GM12878 (cell line): ENCODE measurements at regions not wholly inside any gene's neighbourhood (a gene's known extent, or its start where the extent isn't known, plus 50 kb on each side); places are given as distances from the start of the nearest gene placed in this dataset.

ENCODE experiments used
- ATAC-seq: fragments of 200-7000 bp; cut with Tn5 transposase; 3 replicates; pipeline ENCODE4 v1.9.1; 2020; ENCODE audit warnings: mild to moderate bottlenecking, moderate library complexity
- BruUV-seq: library from RNA; stranded (reverse); fragments of 400-500 nt; replicated peaks from 2 replicates; lab custom pipeline; 2021; lab: Mats Ljungman, UMichigan
- CTCF ChIA-PET: fragments of 300-600 bp; sonication (Branson Sonifier 250); formaldehyde crosslinking; extraction: SDS; loops from one replicate; lab custom pipeline; 2021; ENCODE audit warnings: inconsistent platforms; lab: Yijun Ruan, JAX
- POLR2A ChIA-PET: fragments of 350-600 bp; formaldehyde crosslinking; extraction: SDS; loops from one replicate; lab custom pipeline; 2021; ENCODE audit warnings: inconsistent platforms; lab: Charles Lee
- RAD21 ChIA-PET: fragments of 300-600 bp; sonication (Branson Sonifier 250); formaldehyde crosslinking; loops from one replicate; lab custom pipeline; 2023; ENCODE audit warnings: antibody characterized with exemption; ENCODE audit not compliant: unreplicated experiment; lab: Charles Lee
- SMC1A ChIA-PET: fragments of 300-600 bp; sonication (Branson Sonifier 250); formaldehyde crosslinking; loops from one replicate; lab custom pipeline; 2023; ENCODE audit not compliant: unreplicated experiment, uncharacterized antibody; lab: Charles Lee
- DNase-seq: peaks from one replicate; pipeline ENCODE4 v3.0.0-alpha.2; 2011; ENCODE audit warnings: low read depth, low spot score
- FAIRE-seq: peaks from 3 replicates; lab custom pipeline; 2011; peaks lifted over from hg19 to GRCh38; lab: Jason Lieb, UNC
- H2AFZ ChIP-seq: 2 replicates; pipeline ENCODE4 v1.6.0; 2011; ENCODE audit warnings: low read depth, low read length, control low read depth; ENCODE audit not compliant: control insufficient read depth
- H3K27ac ChIP-seq: 2 replicates; pipeline ENCODE4 v1.5.1; 2011; ENCODE audit warnings: control low read depth; ENCODE audit not compliant: control insufficient read depth, insufficient read depth
- H3K27me3 ChIP-seq, 2 experiments: replicated peaks in 1 of 2; 2 replicates each; pipeline versions ENCODE4 v1.6.0 to v1.6.1; 2011; ENCODE audit warnings: low read length in 1 of 2; ENCODE audit not compliant: control insufficient read depth in 2 of 2, insufficient read depth in 2 of 2
- H3K36me3 ChIP-seq, 2 experiments: 2 replicates each; pipeline ENCODE4 v1.5.1; 2011; ENCODE audit warnings: low read length in 1 of 2; ENCODE audit not compliant: control insufficient read depth in 2 of 2, insufficient read depth in 2 of 2
- H3K4me1 ChIP-seq: 2 replicates; pipeline ENCODE4 v1.6.1; 2011; ENCODE audit warnings: mild to moderate bottlenecking, low read length, moderate library complexity, mixed read lengths; ENCODE audit not compliant: control insufficient read depth, insufficient read depth
- H3K4me2 ChIP-seq: 2 replicates; pipeline ENCODE4 v1.6.0; 2011; ENCODE audit warnings: control low read depth; ENCODE audit not compliant: control insufficient read depth, insufficient read depth
- H3K4me3 ChIP-seq: fragments of 200-600 bp; sonication (generic); 2 replicates; pipeline ENCODE4 v1.5.1; 2016
- H3K79me2 ChIP-seq: 2 replicates; pipeline ENCODE4 v1.6.0; 2011; ENCODE audit warnings: low read length; ENCODE audit not compliant: control insufficient read depth, insufficient read depth
- H3K9ac ChIP-seq: 2 replicates; pipeline ENCODE4 v1.8.0; 2011; ENCODE audit warnings: low read length, control low read depth, mixed read lengths; ENCODE audit not compliant: control insufficient read depth, insufficient read depth
- H3K9me3 ChIP-seq: replicated peaks from 3 replicates; pipeline ENCODE4 v1.5.1; 2011; ENCODE audit warnings: mild to moderate bottlenecking, low read length; ENCODE audit not compliant: control insufficient read depth, insufficient read depth
- H4K20me1 ChIP-seq: 2 replicates; pipeline ENCODE4 v1.6.0; 2011; ENCODE audit not compliant: control insufficient read depth, insufficient read depth
- CHD1 ChIP-seq: IDR thresholded peaks from 2 replicates; pipeline ENCODE4 v1.6.1; 2012; ENCODE audit warnings: low read depth, low read length, improper control_type of control experiment
- CHD2 ChIP-seq: IDR thresholded peaks from 2 replicates; pipeline ENCODE4 v1.6.1; 2011; ENCODE audit warnings: low read depth, low read length, improper control_type of control experiment, borderline replicate concordance
- DPF2 ChIP-seq: fragments of 450-650 bp; IDR thresholded peaks from 2 replicates; pipeline ENCODE4 v1.6.1; 2017; ENCODE audit warnings: mild to moderate bottlenecking
- HDAC6 ChIP-seq: fragments of 200-600 bp; sonication (generic); IDR thresholded peaks from one replicate; pipeline ENCODE4 v1.8.0; 2017; ENCODE audit warnings: antibody characterized with exemption; ENCODE audit not compliant: unreplicated experiment
- JUND ChIP-seq: IDR thresholded peaks from 2 replicates; pipeline ENCODE4 v1.6.1; 2012; ENCODE audit warnings: low read depth, mild to moderate bottlenecking, low read length, improper control_type of control experiment, moderate library complexity
- LARP7 ChIP-seq: fragments of 450-650 bp; IDR thresholded peaks from 2 replicates; pipeline ENCODE4 v1.6.1; 2017; ENCODE audit warnings: mild to moderate bottlenecking
- RAD51 ChIP-seq: fragments of 450-650 bp; IDR thresholded peaks from 2 replicates; pipeline ENCODE4 v1.6.1; 2016; ENCODE audit warnings: moderate library complexity, mild to moderate bottlenecking, inconsistent platforms
- SPI1 ChIP-seq: IDR thresholded peaks from 2 replicates; pipeline ENCODE4 v1.6.1; 2011; ENCODE audit warnings: low read depth, mild to moderate bottlenecking, low read length, moderate library complexity, borderline replicate concordance; ENCODE audit not compliant: insufficient read depth
- WGBS: methylation state at CpG from one replicate; pipeline ENCODE4 v1.1.6; 2016; ENCODE audit warnings: low lambda C conversion rate; ENCODE audit not compliant: insufficient replicate concordance, insufficient coverage; ENCODE audit errors: missing lambda C conversion rate; 5-methylcytosine and 5-hydroxymethylcytosine counted together
- in situ Hi-C: fragments of 300-500 bp; cut with MboI; formaldehyde crosslinking; loops from 9 replicates; pipeline ENCODE4 v1.14.3; 2018; ENCODE audit warnings: mixed read lengths
- intact Hi-C: fragments of 100-400 bp; cut with micrococcal nuclease; formaldehyde crosslinking; loops from one replicate; pipeline ENCODE4 v1.14.2; 2022; ENCODE audit not compliant: unreplicated experiment
- TF ChIP-seq, protein P1 (sequence below): IDR thresholded peaks from 2 replicates; pipeline ENCODE4 v1.6.1; 2012; ENCODE audit warnings: mild to moderate bottlenecking, low read depth, low read length
- TF ChIP-seq, protein P2 (sequence below): IDR thresholded peaks from 2 replicates; pipeline ENCODE4 v1.6.1; 2011; ENCODE audit warnings: borderline replicate concordance, low read depth, mild to moderate bottlenecking, moderate library complexity, mixed read lengths, low read length; ENCODE audit not compliant: insufficient read depth; ENCODE audit errors: extremely low read length
- TF ChIP-seq, protein P3 (sequence below): fragments of 450-650 bp; IDR thresholded peaks from 2 replicates; pipeline ENCODE4 v1.6.1; 2014; ENCODE audit warnings: mild to moderate bottlenecking

DNA sequence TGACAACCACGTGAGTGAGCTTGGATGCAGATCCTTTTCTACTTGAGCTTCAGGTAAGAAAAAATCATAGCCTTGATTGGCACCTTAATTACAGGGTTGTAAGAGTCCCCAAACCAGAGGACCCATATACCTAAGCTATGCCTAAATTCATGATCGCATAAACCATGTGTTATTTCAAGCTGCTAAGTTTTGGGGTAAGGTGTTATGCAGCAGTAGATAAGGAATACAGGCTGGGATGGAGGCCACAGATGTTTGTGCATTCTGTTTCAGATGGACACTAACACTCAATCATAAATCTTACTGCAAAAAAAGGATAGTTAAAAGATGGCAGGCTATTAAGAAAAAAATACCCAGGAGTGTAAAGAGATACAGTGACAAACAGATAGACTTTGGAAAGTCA lies 112.3 kb downstream of the ASB9 start (continued):
- TF ChIP-seq, protein P1, sequence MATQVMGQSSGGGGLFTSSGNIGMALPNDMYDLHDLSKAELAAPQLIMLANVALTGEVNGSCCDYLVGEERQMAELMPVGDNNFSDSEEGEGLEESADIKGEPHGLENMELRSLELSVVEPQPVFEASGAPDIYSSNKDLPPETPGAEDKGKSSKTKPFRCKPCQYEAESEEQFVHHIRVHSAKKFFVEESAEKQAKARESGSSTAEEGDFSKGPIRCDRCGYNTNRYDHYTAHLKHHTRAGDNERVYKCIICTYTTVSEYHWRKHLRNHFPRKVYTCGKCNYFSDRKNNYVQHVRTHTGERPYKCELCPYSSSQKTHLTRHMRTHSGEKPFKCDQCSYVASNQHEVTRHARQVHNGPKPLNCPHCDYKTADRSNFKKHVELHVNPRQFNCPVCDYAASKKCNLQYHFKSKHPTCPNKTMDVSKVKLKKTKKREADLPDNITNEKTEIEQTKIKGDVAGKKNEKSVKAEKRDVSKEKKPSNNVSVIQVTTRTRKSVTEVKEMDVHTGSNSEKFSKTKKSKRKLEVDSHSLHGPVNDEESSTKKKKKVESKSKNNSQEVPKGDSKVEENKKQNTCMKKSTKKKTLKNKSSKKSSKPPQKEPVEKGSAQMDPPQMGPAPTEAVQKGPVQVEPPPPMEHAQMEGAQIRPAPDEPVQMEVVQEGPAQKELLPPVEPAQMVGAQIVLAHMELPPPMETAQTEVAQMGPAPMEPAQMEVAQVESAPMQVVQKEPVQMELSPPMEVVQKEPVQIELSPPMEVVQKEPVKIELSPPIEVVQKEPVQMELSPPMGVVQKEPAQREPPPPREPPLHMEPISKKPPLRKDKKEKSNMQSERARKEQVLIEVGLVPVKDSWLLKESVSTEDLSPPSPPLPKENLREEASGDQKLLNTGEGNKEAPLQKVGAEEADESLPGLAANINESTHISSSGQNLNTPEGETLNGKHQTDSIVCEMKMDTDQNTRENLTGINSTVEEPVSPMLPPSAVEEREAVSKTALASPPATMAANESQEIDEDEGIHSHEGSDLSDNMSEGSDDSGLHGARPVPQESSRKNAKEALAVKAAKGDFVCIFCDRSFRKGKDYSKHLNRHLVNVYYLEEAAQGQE, result no peak
- TF ChIP-seq RAD51, result no peak

DNA sequence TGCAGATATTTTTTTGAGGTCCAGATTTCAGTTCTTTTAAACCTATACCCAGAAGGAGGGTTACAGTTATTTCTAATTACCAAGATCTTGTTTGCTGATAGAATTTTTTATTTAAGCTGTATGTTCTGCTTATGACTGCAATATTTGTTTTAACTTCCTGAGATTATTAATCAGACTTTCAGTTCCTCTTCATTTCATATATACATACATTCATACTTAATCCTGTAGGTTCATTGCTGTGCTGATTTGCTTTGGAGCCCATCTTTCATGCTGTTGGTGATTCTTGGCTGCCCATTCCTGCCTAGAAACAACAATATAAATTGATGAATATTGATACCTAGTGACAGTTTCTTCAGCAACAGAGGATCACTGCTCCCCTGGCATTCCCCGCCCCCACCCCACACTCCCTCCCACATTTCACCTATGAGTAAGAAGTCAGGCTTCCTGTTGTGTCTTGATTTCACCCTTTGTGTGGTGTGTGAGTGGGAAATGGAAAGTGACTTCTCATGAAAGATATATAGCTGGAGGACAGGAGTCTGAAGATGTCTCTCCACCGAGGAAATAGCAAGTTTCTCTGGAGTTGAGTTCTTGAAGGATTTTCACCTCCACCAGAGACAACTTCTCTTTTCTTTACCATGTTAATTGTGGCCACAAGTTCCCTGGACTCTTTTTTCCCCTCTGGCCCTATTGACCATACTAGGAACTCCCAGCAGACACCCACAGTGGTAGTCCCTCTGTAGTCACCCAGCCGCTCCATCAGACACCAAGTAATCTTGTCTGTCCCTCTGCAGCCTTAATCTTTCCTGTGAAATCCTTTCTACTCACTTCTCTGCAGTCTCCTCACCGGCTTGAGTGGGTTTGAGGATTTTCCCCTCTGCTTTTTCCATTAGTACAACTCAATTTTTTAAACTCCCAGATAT lies 118.4 kb downstream of the ASB9 start:
- FAIRE-seq (no peak), DNase-seq (peak; percentile 38), ATAC-seq (peak; percentile 82)
- Histone ChIP-seq H3K4me3 (peak overlapping the region; percentile 5), H3K79me2 (no peaks in the 10 kb centered on the region), H3K9me3 (no peaks in the 10 kb centered on the region), H4K20me1 (no peaks in the 10 kb centered on the region), H2AFZ (peak overlapping the region; percentile 52), H3K27ac (peak overlapping the region; percentile 67; the same call in 1 of the 2 replicates), H3K27me3 (no peaks in the 10 kb centered on the region), H3K36me3 (no peaks in the 10 kb centered on the region), H3K9ac (peak overlapping the region; percentile 25; the same call in 1 of the 2 replicates), H3K4me1 (peaks cover 5% of the 10 kb centered on the region; the same call in 1 of the 2 replicates), H3K4me2 (peak overlapping the region; percentile 81)
- SMC1A ChIA-PET, result interaction anchor here (1.4 to 3.2 kb wide), 4 partner anchors 8 to 51 kb away, joined by 4 to 15 read pairs (median 8); no protein-coding TSS in a partner anchor
- in situ Hi-C loops (no loop called here), intact Hi-C loops (loop anchor here (2.0 kb wide), 1 partner anchor 51 kb away; no protein-coding TSS in a partner anchor)
- POLR2A ChIA-PET, result interaction anchor here (1.0 to 1.4 kb wide), 2 partner anchors 28 to 50 kb away, joined by 3 read pairs; no protein-coding TSS in a partner anchor
- CTCF ChIA-PET, result interaction anchor here (5.3 kb wide), 1 partner anchor 9 kb away, joined by 33 read pairs; no protein-coding TSS in a partner anchor
- BruUV-seq, result TSS peak; percentile 94
- WGBS, result 0% methylated on average over 4 of the region's 4 CpGs
- RAD21 ChIA-PET, result interaction anchor here (1.4 to 1.7 kb wide), 3 partner anchors 9 to 82 kb away, joined by 8 to 14 read pairs (median 9); no protein-coding TSS in a partner anchor
- TF ChIP-seq SPI1 (peak; percentile 78), LARP7 (no peak), CHD1 (no peak), CHD2 (no peak), JUND (0 out of 2 replicates have a peak, but pooled peaks have one; percentile 34), HDAC6 (no peak), DPF2 (peak; percentile 85), RAD51 (no peak)
- TF ChIP-seq, protein P2, sequence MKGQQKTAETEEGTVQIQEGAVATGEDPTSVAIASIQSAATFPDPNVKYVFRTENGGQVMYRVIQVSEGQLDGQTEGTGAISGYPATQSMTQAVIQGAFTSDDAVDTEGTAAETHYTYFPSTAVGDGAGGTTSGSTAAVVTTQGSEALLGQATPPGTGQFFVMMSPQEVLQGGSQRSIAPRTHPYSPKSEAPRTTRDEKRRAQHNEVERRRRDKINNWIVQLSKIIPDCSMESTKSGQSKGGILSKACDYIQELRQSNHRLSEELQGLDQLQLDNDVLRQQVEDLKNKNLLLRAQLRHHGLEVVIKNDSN, result no peak
- TF ChIP-seq, protein P3, sequence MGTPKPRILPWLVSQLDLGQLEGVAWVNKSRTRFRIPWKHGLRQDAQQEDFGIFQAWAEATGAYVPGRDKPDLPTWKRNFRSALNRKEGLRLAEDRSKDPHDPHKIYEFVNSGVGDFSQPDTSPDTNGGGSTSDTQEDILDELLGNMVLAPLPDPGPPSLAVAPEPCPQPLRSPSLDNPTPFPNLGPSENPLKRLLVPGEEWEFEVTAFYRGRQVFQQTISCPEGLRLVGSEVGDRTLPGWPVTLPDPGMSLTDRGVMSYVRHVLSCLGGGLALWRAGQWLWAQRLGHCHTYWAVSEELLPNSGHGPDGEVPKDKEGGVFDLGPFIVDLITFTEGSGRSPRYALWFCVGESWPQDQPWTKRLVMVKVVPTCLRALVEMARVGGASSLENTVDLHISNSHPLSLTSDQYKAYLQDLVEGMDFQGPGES, result no peak
